ENCODE measurements at regions not wholly inside any gene's neighbourhood (a gene's known extent, or its start where the extent isn't known, plus 50 kb on each side); places are given as distances from the start of the nearest gene placed in this dataset.
"Not testable (repeated sequence)": the region's sequence is repeated elsewhere in the genome, so short reads cannot be mapped to it uniquely, and the experiment has no call there.

DNA sequence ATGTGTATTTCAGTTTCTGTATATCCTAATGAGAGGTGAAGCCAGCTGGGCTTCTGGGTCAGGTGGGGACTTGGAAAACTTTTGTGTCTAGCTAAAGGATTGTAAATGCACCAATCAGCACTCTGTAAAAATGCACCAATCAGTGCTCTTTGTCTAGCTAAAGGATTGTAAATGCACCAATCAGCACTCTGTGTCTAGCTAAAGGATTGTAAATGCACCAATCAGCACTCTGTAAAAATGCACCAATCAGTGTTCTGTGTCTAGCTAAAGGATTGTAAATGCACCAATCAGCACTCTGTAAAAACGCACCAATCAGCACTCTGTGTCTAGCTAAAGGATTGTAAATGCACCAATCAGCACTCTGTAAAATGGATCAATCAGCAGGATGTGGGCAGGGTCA, 379.4 kb downstream of the OMA1 start:
- POLR2A ChIA-PET = interaction anchor here (0.6 kb wide), 1 partner anchor 24 kb away, joined by 3 read pairs; no protein-coding TSS in a partner anchor
- H3K9me3 ChIP-seq (replicated peaks; ENCODE audit: control insufficient read depth, insufficient read depth, low read length); intact Hi-C loops (cut with micrococcal nuclease; ENCODE audit: unreplicated experiment); CTCF ChIA-PET; H4K20me1 ChIP-seq (ENCODE audit: control insufficient read depth, insufficient read depth); H3K4me3 ChIP-seq; H3K9ac ChIP-seq (ENCODE audit: control insufficient read depth, insufficient read depth, low read length); H3K4me1 ChIP-seq (ENCODE audit: control insufficient read depth, insufficient read depth, low read length); H2AFZ ChIP-seq (ENCODE audit: control insufficient read depth, low read depth, low read length); H3K27ac ChIP-seq (ENCODE audit: control insufficient read depth, insufficient read depth); DNase-seq (ENCODE audit: low read depth, low spot score); H3K4me2 ChIP-seq (ENCODE audit: control insufficient read depth, insufficient read depth); FAIRE-seq; H3K79me2 ChIP-seq (ENCODE audit: control insufficient read depth, insufficient read depth, low read length); H3K27me3 ChIP-seq (replicated peaks in 1 of 2; ENCODE audit: control insufficient read depth in 2 of 2, insufficient read depth in 2 of 2, low read length in 1 of 2); H3K36me3 ChIP-seq (ENCODE audit: control insufficient read depth in 2 of 2, insufficient read depth in 2 of 2, low read length in 1 of 2); ATAC-seq; BruUV-seq (replicated peaks); in situ Hi-C loops (cut with MboI): not testable (repeated sequence)
- peak; percentile 56; the same call in 1 of the 2 replicates for TF ChIP-seq NFYB (IDR thresholded peaks at IDR 0.05; ENCODE audit: insufficient read depth, low read depth, low read length)
- SMC1A ChIA-PET (ENCODE audit: uncharacterized antibody, unreplicated experiment) = interaction anchor here (0.6 to 12.2 kb wide), 4 partner anchors 8 to 103 kb away, joined by 3 to 149 read pairs (median 4); no protein-coding TSS in a partner anchor
- RAD21 ChIA-PET (ENCODE audit: unreplicated experiment) = interaction anchor here (0.7 kb wide), 1 partner anchor 1532 kb away, joined by 3 read pairs; no protein-coding TSS in a partner anchor
- WGBS (ENCODE audit: insufficient coverage, insufficient replicate concordance, low lambda C conversion rate, missing lambda C conversion rate) = 56% methylated on average over 1 of the region's 1 CpG

DNA sequence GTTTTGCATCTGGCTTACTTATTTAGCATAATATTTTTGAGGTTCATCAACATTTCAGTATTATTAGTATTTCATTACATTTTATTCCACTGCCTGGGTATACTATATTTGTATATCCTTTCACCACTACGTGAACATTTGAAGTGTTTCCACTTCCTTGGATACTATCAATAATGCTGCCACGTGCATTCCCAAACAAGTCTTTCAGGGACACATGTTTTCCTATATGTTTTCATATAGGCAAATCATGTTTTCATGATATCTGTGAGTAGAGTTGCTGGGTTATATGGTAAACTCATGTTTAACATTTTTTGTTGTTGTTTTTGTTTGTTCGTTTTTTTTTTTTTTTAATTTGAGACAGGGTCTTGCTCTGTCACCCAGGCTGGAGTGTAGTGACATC, 380.1 kb downstream of the OMA1 start:
- no TSS peak for BruUV-seq (replicated peaks)
- 25% methylated on average over 3 of the region's 3 CpGs for WGBS (ENCODE audit: insufficient coverage, insufficient replicate concordance, low lambda C conversion rate, missing lambda C conversion rate)
- Histone ChIP-seq H3K4me3 (no peak overlapping the region), H2AFZ (ENCODE audit: control insufficient read depth, low read depth, low read length) (no peak overlapping the region), H3K9ac (ENCODE audit: control insufficient read depth, insufficient read depth, low read length) (no peak overlapping the region), H3K4me2 (ENCODE audit: control insufficient read depth, insufficient read depth) (no peak overlapping the region), H3K79me2 (ENCODE audit: control insufficient read depth, insufficient read depth, low read length) (no peaks in the 10 kb centered on the region), H3K27ac (ENCODE audit: control insufficient read depth, insufficient read depth) (no peak overlapping the region), H3K36me3 (ENCODE audit: control insufficient read depth in 2 of 2, insufficient read depth in 2 of 2, low read length in 1 of 2) (no peaks in the 10 kb centered on the region), H3K4me1 (ENCODE audit: control insufficient read depth, insufficient read depth, low read length) (no peaks in the 10 kb centered on the region), H4K20me1 (ENCODE audit: control insufficient read depth, insufficient read depth) (no peaks in the 10 kb centered on the region), H3K9me3 (replicated peaks; ENCODE audit: control insufficient read depth, insufficient read depth, low read length) (no peaks in the 10 kb centered on the region), H3K27me3 (replicated peaks in 1 of 2; ENCODE audit: control insufficient read depth in 2 of 2, insufficient read depth in 2 of 2, low read length in 1 of 2) (no peaks in the 10 kb centered on the region)
- ChIA-PET POLR2A (no interaction called here), CTCF (interaction anchor here (1.1 kb wide), 1 partner anchor 153 kb away, joined by 3 read pairs; no protein-coding TSS in a partner anchor), SMC1A (ENCODE audit: uncharacterized antibody, unreplicated experiment) (interaction anchor here (1.0 to 12.2 kb wide), 4 partner anchors 9 to 102 kb away, joined by 3 to 149 read pairs (median 4); no protein-coding TSS in a partner anchor), RAD21 (ENCODE audit: unreplicated experiment) (interaction anchor here (1.2 to 3.4 kb wide), 2 partner anchors 10 to 57 kb away, joined by 3 to 52 read pairs; no protein-coding TSS in a partner anchor)
- ATAC-seq (no peak), FAIRE-seq (no peak), DNase-seq (ENCODE audit: low read depth, low spot score) (no peak)
- in situ Hi-C loops (cut with MboI) (no loop called here), intact Hi-C loops (cut with micrococcal nuclease; ENCODE audit: unreplicated experiment) (no loop called here)
- TF ChIP-seq FOS (IDR thresholded peaks at IDR 0.05; ENCODE audit: borderline replicate concordance, extremely low read depth, insufficient read length) (no peak), TCF7 (IDR thresholded peaks at IDR 0.05; ENCODE audit: borderline replicate concordance) (no peak), ATF7 (IDR thresholded peaks at IDR 0.05; ENCODE audit: low read depth) (no peak), CHD2 (IDR thresholded peaks at IDR 0.05; ENCODE audit: borderline replicate concordance, low read depth, low read length) (no peak), MEF2A (IDR thresholded peaks at IDR 0.05; ENCODE audit: insufficient read depth, low read depth, low read length) (no peak), ESRRA (IDR thresholded peaks at IDR 0.05; ENCODE audit: low read length) (no peak), STAT1 (conservative IDR thresholded peaks at IDR 0.05) (no peak), BCL11A (IDR thresholded peaks at IDR 0.05; ENCODE audit: low read depth, low read length) (no peak)
- TF ChIP-seq, protein P1, sequence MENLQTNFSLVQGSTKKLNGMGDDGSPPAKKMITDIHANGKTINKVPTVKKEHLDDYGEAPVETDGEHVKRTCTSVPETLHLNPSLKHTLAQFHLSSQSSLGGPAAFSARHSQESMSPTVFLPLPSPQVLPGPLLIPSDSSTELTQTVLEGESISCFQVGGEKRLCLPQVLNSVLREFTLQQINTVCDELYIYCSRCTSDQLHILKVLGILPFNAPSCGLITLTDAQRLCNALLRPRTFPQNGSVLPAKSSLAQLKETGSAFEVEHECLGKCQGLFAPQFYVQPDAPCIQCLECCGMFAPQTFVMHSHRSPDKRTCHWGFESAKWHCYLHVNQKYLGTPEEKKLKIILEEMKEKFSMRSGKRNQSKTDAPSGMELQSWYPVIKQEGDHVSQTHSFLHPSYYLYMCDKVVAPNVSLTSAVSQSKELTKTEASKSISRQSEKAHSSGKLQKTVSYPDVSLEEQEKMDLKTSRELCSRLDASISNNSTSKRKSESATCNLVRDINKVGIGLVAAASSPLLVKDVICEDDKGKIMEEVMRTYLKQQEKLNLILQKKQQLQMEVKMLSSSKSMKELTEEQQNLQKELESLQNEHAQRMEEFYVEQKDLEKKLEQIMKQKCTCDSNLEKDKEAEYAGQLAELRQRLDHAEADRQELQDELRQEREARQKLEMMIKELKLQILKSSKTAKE (IDR thresholded peaks at IDR 0.05; ENCODE audit: low read depth, poor library complexity, severe bottlenecking) = no peak
- TF ChIP-seq, protein P2, sequence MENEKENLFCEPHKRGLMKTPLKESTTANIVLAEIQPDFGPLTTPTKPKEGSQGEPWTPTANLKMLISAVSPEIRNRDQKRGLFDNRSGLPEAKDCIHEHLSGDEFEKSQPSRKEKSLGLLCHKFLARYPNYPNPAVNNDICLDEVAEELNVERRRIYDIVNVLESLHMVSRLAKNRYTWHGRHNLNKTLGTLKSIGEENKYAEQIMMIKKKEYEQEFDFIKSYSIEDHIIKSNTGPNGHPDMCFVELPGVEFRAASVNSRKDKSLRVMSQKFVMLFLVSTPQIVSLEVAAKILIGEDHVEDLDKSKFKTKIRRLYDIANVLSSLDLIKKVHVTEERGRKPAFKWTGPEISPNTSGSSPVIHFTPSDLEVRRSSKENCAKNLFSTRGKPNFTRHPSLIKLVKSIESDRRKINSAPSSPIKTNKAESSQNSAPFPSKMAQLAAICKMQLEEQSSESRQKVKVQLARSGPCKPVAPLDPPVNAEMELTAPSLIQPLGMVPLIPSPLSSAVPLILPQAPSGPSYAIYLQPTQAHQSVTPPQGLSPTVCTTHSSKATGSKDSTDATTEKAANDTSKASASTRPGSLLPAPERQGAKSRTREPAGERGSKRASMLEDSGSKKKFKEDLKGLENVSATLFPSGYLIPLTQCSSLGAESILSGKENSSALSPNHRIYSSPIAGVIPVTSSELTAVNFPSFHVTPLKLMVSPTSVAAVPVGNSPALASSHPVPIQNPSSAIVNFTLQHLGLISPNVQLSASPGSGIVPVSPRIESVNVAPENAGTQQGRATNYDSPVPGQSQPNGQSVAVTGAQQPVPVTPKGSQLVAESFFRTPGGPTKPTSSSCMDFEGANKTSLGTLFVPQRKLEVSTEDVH (IDR thresholded peaks at IDR 0.05; ENCODE audit: low read depth, partially characterized antibody) = no peak

Measured in GM12878 (cell line).